ENCODE measurements at regions not wholly inside any gene's neighbourhood (a gene's known extent, or its start where the extent isn't known, plus 50 kb on each side); places are given as distances from the start of the nearest gene placed in this dataset.

DNA sequence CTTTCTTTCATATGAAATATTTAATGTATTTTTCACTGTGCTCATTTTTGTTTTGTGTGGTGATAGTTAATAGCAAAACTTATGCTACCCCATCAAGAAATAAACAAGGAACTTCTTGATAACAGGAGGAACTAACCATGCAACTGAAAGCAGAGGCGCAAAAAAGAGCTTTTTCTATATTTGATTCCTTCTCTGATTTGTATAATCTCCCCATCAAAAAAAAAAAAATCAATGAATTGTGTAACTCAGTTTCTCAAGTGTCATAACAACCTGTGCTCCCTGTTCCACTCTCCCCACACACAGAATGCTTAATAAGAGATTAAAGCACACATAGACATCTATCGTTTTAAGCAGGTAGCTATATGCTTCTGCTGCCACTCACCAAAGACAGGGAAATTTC, 67.3 kb upstream of the MED4 start:
- 75% methylated on average over 2 of the region's 2 CpGs for WGBS
- H3K27me3 ChIP-seq (ENCODE audit: control insufficient read depth in 4 of 4, insufficient read depth in 4 of 4, low read length in 3 of 4): no peaks in the 10 kb centered on the region
- no peaks in the 10 kb centered on the region for H3K9me3 ChIP-seq (ENCODE audit: control insufficient read depth in 4 of 4, low read length in 3 of 4)
- H3K4me1 ChIP-seq (ENCODE audit: control insufficient read depth in 4 of 4, insufficient read depth in 4 of 4, low read length in 3 of 4): peaks cover 0 to 2% (median 0%) of the 10 kb centered on the region in 4 donors
- no peak overlapping the region for H3K9ac ChIP-seq (ENCODE audit: low read depth in 1 of 2, low read length in 2 of 2)
- peak overlapping the region; percentile 25 to 45 for H3K27ac ChIP-seq (ENCODE audit: low read depth in 1 of 2, low read length in 2 of 2)
- TF ChIP-seq, protein P1, sequence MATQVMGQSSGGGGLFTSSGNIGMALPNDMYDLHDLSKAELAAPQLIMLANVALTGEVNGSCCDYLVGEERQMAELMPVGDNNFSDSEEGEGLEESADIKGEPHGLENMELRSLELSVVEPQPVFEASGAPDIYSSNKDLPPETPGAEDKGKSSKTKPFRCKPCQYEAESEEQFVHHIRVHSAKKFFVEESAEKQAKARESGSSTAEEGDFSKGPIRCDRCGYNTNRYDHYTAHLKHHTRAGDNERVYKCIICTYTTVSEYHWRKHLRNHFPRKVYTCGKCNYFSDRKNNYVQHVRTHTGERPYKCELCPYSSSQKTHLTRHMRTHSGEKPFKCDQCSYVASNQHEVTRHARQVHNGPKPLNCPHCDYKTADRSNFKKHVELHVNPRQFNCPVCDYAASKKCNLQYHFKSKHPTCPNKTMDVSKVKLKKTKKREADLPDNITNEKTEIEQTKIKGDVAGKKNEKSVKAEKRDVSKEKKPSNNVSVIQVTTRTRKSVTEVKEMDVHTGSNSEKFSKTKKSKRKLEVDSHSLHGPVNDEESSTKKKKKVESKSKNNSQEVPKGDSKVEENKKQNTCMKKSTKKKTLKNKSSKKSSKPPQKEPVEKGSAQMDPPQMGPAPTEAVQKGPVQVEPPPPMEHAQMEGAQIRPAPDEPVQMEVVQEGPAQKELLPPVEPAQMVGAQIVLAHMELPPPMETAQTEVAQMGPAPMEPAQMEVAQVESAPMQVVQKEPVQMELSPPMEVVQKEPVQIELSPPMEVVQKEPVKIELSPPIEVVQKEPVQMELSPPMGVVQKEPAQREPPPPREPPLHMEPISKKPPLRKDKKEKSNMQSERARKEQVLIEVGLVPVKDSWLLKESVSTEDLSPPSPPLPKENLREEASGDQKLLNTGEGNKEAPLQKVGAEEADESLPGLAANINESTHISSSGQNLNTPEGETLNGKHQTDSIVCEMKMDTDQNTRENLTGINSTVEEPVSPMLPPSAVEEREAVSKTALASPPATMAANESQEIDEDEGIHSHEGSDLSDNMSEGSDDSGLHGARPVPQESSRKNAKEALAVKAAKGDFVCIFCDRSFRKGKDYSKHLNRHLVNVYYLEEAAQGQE (IDR thresholded peaks at IDR 0.05): no peak
- TF ChIP-seq HNF4A (conservative IDR thresholded peaks at IDR 0.05) (no peak), NR2F2 (IDR thresholded peaks at IDR 0.05) (no peak), TAF1 (conservative IDR thresholded peaks at IDR 0.05) (no peak), RAD21 (IDR thresholded peaks at IDR 0.05) (no peak), EGR1 (IDR thresholded peaks at IDR 0.05; ENCODE audit: low read depth in 2 of 2) (no peak), FOXA1 (IDR thresholded peaks at IDR 0.05) (no peak), HNF4G (IDR thresholded peaks at IDR 0.05) (no peak), JUND (IDR thresholded peaks at IDR 0.05) (no peak), YY1 (IDR thresholded peaks at IDR 0.05) (no peak)
- TF ChIP-seq, protein P2, sequence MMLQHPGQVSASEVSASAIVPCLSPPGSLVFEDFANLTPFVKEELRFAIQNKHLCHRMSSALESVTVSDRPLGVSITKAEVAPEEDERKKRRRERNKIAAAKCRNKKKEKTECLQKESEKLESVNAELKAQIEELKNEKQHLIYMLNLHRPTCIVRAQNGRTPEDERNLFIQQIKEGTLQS (IDR thresholded peaks at IDR 0.05): no peak
- no peak overlapping the region for H3K4me3 ChIP-seq (ENCODE audit: low read depth in 1 of 3, low read length in 3 of 3)
- no peak for DNase-seq (ENCODE audit: low spot score)
- no peaks in the 10 kb centered on the region for H3K36me3 ChIP-seq (ENCODE audit: control insufficient read depth in 4 of 4, insufficient read depth in 3 of 4, low read depth in 1 of 4, low read length in 3 of 4)

DNA sequence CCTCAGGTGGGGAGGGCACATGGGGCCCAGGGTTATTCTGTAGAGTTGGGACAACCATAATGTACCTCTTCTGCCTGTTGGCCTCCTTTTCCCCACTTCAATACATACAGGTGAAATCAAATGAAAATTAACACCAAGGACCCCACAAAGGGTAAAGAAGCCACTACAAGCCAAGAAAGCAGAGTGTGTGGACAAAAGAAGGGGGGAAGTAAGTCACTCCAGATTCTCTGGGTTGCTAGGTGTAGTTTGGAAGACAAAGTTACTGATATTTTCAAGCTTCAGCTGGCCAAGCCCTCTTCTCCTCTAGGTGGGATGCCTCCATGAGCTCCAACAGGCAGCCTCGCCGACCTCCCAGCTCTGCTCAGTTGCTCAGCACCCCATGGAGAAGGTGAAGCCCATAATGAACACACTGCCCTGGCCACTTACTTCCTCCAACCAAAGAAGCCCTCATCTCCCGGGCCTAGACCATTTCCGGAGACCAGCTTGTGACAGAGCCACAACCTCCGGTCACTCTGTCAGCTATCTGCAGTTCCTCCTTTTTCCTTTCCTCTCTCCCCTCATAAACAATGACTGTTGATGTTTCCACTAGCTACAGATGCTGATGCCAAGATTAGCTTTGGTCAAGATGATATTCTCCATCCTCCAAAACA, 66.8 kb upstream of the MED4 start:
- Histone ChIP-seq H3K9me3 (ENCODE audit: control insufficient read depth in 4 of 4, low read length in 3 of 4) (no peaks in the 10 kb centered on the region), H3K27me3 (ENCODE audit: control insufficient read depth in 4 of 4, insufficient read depth in 4 of 4, low read length in 3 of 4) (no peaks in the 10 kb centered on the region), H3K4me1 (ENCODE audit: control insufficient read depth in 4 of 4, insufficient read depth in 4 of 4, low read length in 3 of 4) (peaks cover 0 to 2% (median 0%) of the 10 kb centered on the region in 4 donors), H3K36me3 (ENCODE audit: control insufficient read depth in 4 of 4, insufficient read depth in 3 of 4, low read depth in 1 of 4, low read length in 3 of 4) (no peaks in the 10 kb centered on the region), H3K9ac (ENCODE audit: low read depth in 1 of 2, low read length in 2 of 2) (no peak overlapping the region), H3K27ac (ENCODE audit: low read depth in 1 of 2, low read length in 2 of 2) (peak overlapping the region; percentile 45 to 46), H3K4me3 (ENCODE audit: low read depth in 1 of 3, low read length in 3 of 3) (no peak overlapping the region)
- 67% methylated on average over 5 of the region's 5 CpGs for WGBS
- DNase-seq (ENCODE audit: low spot score): no peak
- TF ChIP-seq TAF1 (conservative IDR thresholded peaks at IDR 0.05): no peak
- TF ChIP-seq SP1 (IDR thresholded peaks at IDR 0.05): no peak
- TF ChIP-seq GABPA (IDR thresholded peaks at IDR 0.05 in 1 of 2, conservative IDR thresholded peaks at IDR 0.05 in 1 of 2): peak in 1 of 2 donors; percentile 38
- no peak for TF ChIP-seq HNF4A (conservative IDR thresholded peaks at IDR 0.05)
- TF ChIP-seq, protein P1 (IDR thresholded peaks at IDR 0.05): peak; percentile 27
- TF ChIP-seq, protein P3, sequence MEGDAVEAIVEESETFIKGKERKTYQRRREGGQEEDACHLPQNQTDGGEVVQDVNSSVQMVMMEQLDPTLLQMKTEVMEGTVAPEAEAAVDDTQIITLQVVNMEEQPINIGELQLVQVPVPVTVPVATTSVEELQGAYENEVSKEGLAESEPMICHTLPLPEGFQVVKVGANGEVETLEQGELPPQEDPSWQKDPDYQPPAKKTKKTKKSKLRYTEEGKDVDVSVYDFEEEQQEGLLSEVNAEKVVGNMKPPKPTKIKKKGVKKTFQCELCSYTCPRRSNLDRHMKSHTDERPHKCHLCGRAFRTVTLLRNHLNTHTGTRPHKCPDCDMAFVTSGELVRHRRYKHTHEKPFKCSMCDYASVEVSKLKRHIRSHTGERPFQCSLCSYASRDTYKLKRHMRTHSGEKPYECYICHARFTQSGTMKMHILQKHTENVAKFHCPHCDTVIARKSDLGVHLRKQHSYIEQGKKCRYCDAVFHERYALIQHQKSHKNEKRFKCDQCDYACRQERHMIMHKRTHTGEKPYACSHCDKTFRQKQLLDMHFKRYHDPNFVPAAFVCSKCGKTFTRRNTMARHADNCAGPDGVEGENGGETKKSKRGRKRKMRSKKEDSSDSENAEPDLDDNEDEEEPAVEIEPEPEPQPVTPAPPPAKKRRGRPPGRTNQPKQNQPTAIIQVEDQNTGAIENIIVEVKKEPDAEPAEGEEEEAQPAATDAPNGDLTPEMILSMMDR (IDR thresholded peaks at IDR 0.05; ENCODE audit: low read depth, low read length, missing input control): no peak
- TF ChIP-seq, protein P4, sequence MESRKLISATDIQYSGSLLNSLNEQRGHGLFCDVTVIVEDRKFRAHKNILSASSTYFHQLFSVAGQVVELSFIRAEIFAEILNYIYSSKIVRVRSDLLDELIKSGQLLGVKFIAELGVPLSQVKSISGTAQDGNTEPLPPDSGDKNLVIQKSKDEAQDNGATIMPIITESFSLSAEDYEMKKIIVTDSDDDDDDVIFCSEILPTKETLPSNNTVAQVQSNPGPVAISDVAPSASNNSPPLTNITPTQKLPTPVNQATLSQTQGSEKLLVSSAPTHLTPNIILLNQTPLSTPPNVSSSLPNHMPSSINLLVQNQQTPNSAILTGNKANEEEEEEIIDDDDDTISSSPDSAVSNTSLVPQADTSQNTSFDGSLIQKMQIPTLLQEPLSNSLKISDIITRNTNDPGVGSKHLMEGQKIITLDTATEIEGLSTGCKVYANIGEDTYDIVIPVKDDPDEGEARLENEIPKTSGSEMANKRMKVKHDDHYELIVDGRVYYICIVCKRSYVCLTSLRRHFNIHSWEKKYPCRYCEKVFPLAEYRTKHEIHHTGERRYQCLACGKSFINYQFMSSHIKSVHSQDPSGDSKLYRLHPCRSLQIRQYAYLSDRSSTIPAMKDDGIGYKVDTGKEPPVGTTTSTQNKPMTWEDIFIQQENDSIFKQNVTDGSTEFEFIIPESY (IDR thresholded peaks at IDR 0.05): no peak
- no peak for TF ChIP-seq JUND (IDR thresholded peaks at IDR 0.05)
- no peak for TF ChIP-seq HNF4G (IDR thresholded peaks at IDR 0.05)
- TF ChIP-seq RAD21 (IDR thresholded peaks at IDR 0.05): no peak
- no peak for TF ChIP-seq FOXA1 (IDR thresholded peaks at IDR 0.05)
- TF ChIP-seq RXRA (IDR thresholded peaks at IDR 0.05): no peak
- no peak for TF ChIP-seq NR2F2 (IDR thresholded peaks at IDR 0.05)
- TF ChIP-seq YY1 (IDR thresholded peaks at IDR 0.05): peak; percentile 19
